HEK293T (cell line): ENCODE measurements at regions not wholly inside any gene's neighbourhood (a gene's known extent, or its start where the extent isn't known, plus 50 kb on each side); places are given as distances from the start of the nearest gene placed in this dataset.
"Not testable (repeated sequence)": the region's sequence is repeated elsewhere in the genome, so short reads cannot be mapped to it uniquely, and the experiment has no call there.

Experiments used
- CTCF ChIA-PET: fragments of 350-600 bp; formaldehyde crosslinking; extraction: SDS; loops from one replicate; lab custom pipeline; 2021; ENCODE audit warnings: antibody characterized with exemption, inconsistent platforms; lab: Yijun Ruan, JAX
- POLR2A ChIA-PET: fragments of 350-600 bp; formaldehyde crosslinking; extraction: SDS; loops from one replicate; lab custom pipeline; 2020; ENCODE audit warnings: antibody characterized with exemption, inconsistent platforms; lab: Yijun Ruan, JAX
- DNase-seq: peaks from one replicate; pipeline ENCODE4 v3.0.0; 2012; ENCODE audit warnings: mixed read lengths; ENCODE audit errors: extremely low spot score
- ARNT ChIP-seq: fragments of 450-650 bp; IDR thresholded peaks from 2 replicates; pipeline ENCODE4 v1.6.1; 2017; ENCODE audit warnings: mild to moderate bottlenecking
- BHLHE40 ChIP-seq: fragments of 450-650 bp; IDR thresholded peaks from 2 replicates; pipeline ENCODE4 v1.6.1; 2016; ENCODE audit warnings: mild to moderate bottlenecking, moderate library complexity, borderline replicate concordance
- CTBP1 ChIP-seq: fragments of 450-650 bp; IDR thresholded peaks from 2 replicates; pipeline ENCODE4 v1.6.1; 2016; ENCODE audit warnings: borderline replicate concordance
- ELF4 ChIP-seq: fragments of 450-650 bp; IDR thresholded peaks from 2 replicates; pipeline ENCODE4 v1.6.1; 2017; ENCODE audit warnings: antibody characterized with exemption
- FOXA1 ChIP-seq: fragments of 450-650 bp; IDR thresholded peaks from 2 replicates; pipeline ENCODE4 v1.6.1; 2016; ENCODE audit warnings: mild to moderate bottlenecking
- FOXK2 ChIP-seq: fragments of 450-650 bp; IDR thresholded peaks from 2 replicates; pipeline ENCODE4 v1.6.1; 2016; ENCODE audit warnings: mild to moderate bottlenecking
- FOXM1 ChIP-seq: fragments of 450-650 bp; IDR thresholded peaks from 2 replicates; pipeline ENCODE4 v1.6.1; 2017; ENCODE audit warnings: mild to moderate bottlenecking, borderline replicate concordance
- HDGF ChIP-seq: fragments of 450-650 bp; IDR thresholded peaks from 2 replicates; pipeline ENCODE4 v1.6.1; 2017; ENCODE audit warnings: antibody characterized with exemption, borderline replicate concordance
- L3MBTL2 ChIP-seq: fragments of 450-650 bp; conservative IDR thresholded peaks from 2 replicates; pipeline ENCODE4 v1.6.1; 2016; ENCODE audit warnings: mild to moderate bottlenecking
- LEF1 ChIP-seq: fragments of 450-650 bp; IDR thresholded peaks from 2 replicates; pipeline ENCODE4 v1.6.1; 2017; ENCODE audit warnings: mild to moderate bottlenecking, borderline replicate concordance
- NFRKB ChIP-seq: fragments of 450-650 bp; IDR thresholded peaks from 2 replicates; pipeline ENCODE4 v1.6.1; 2016; ENCODE audit warnings: mild to moderate bottlenecking, moderate library complexity
- PKNOX1 ChIP-seq: fragments of 450-650 bp; IDR thresholded peaks from 2 replicates; pipeline ENCODE4 v1.6.1; 2016
- SP1 ChIP-seq: fragments of 450-650 bp; IDR thresholded peaks from 2 replicates; pipeline ENCODE4 v1.6.1; 2017
- SUZ12 ChIP-seq: fragments of 450-650 bp; IDR thresholded peaks from 2 replicates; pipeline ENCODE4 v1.6.1; 2016; ENCODE audit warnings: mild to moderate bottlenecking
- TARDBP ChIP-seq: fragments of 450-650 bp; IDR thresholded peaks from 2 replicates; pipeline ENCODE4 v1.6.1; 2016
- ZNF384 ChIP-seq: fragments of 450-650 bp; IDR thresholded peaks from 2 replicates; pipeline ENCODE4 v1.6.1; 2016

- ChIA-PET CTCF (no interaction called here), POLR2A (no interaction called here)
- TF ChIP-seq PKNOX1 = no peak
- DNase-seq = no peak
Measured at GRCh38 chr2:226463154-226463553, 336.5 kb downstream of the IRS1 start.

GRCh38 chr2:226461981-226462380, 337.6 kb downstream of the IRS1 start:
- CTCF ChIA-PET = no interaction called here
- no peak for DNase-seq
- POLR2A ChIA-PET = no interaction called here
- TF ChIP-seq FOXM1 (no peak), PKNOX1 (no peak), L3MBTL2 (no peak)

DNA sequence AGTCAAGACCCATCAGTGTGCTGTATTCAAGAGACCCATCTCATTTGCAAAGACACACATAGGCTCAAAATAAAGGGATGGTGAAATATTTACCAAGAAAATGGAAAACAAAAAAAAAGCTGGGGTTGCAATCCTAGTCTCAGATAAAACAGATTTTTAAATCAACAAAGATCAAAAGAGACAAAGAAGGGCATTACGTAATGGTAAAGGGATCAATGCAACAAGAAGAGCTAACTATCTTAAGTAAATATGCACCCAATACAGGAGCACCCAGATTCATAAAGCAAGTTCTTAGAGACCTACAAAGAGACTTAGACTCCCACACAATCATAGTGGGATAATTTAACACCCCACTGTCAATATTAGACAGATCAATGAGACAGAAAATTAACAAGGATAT, 343.5 kb downstream of the IRS1 start:
- CTCF ChIA-PET, POLR2A ChIA-PET, DNase-seq: not testable (repeated sequence)

GRCh38 chr2:226452768-226453167, 346.9 kb downstream of the IRS1 start:
- TF ChIP-seq ARNT = no peak
- ChIA-PET POLR2A (no interaction called here), CTCF (no interaction called here)
- DNase-seq = no peak

- no peak for TF ChIP-seq ARNT
- no peak for TF ChIP-seq L3MBTL2
- no peak for TF ChIP-seq FOXM1
- TF ChIP-seq NFRKB = no peak
- TF ChIP-seq ZNF384 = no peak
- no peak for TF ChIP-seq TARDBP
- TF ChIP-seq ELF4 = no peak
- TF ChIP-seq LEF1 = no peak
- ChIA-PET POLR2A (no interaction called here), CTCF (no interaction called here)
- no peak for DNase-seq
Measured at GRCh38 chr2:226451486-226451885, 348.1 kb downstream of the IRS1 start.

GRCh38 chr2:226450141-226450540, 349.5 kb downstream of the IRS1 start:
- TF ChIP-seq ELF4 = no peak
- no peak for TF ChIP-seq ARNT
- TF ChIP-seq SUZ12 = no peak
- TF ChIP-seq CTBP1 = no peak
- no peak for TF ChIP-seq ZNF384
- TF ChIP-seq L3MBTL2 = no peak
- no peak for TF ChIP-seq LEF1
- TF ChIP-seq FOXK2 = no peak
- TF ChIP-seq PKNOX1 = no peak
- TF ChIP-seq SP1 = no peak
- no peak for TF ChIP-seq FOXM1
- no peak for TF ChIP-seq FOXA1
- no peak for TF ChIP-seq TARDBP
- TF ChIP-seq NFRKB = no peak
- TF ChIP-seq BHLHE40 = no peak
- no peak for TF ChIP-seq HDGF
- ChIA-PET POLR2A (no interaction called here), CTCF (no interaction called here)
- no peak for DNase-seq

DNA sequence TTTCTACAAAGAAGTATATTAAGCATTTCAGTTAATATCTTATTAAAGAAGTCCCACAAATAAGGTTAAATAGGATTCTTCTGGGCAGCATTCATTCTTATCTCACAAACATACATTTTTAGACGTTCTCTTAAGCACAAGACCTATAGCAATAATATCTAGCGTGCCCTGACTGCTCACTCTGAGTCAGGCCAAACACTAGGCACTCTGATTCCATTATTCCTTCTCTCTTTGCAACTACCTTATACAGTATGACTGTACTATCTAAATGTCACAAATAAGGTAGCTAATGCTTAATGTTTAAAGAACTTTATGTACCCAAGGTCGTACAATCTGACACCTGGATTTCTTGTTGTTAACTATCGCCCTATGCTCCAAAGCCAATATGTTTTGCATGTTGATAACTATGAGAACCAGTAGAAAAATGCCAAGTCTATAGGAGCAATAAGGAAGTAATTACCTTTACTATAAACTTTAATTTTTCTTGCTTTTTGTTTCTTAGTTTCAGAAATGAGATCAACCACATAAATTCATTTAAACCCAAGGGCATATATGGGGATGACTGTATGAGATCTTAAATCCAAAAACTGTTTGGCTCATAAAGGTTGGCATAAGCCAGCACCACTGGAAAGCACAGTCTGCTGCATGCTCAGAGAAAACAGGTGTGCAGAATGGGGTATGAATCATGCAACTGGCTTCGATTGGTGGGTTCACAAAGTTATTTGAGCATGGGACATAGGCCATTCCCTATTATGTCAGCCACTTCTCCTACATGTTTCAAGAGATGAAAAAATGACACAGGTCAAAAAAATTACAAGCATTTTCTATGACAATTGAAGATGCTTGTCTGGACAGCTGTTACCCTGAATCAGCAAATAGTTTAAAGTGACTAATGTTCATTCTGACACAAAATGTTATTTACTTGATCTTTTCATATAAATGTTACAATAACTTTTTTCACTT, 352.0 kb downstream of the IRS1 start:
- DNase-seq = no peak
- ChIA-PET POLR2A (no interaction called here), CTCF (no interaction called here)
- TF ChIP-seq ZNF384 (no peak), ARNT (no peak)
